IMR-90 (cell line): ENCODE measurements at regions not wholly inside any gene's neighbourhood (a gene's known extent, or its start where the extent isn't known, plus 50 kb on each side); places are given as distances from the start of the nearest gene placed in this dataset.
A peak's percentile ranks its signal among the peaks of the same experiment; 100 is the strongest.

Experiments used
- ATAC-seq: fragments of 200-7000 bp; cut with Tn5 transposase; 2 replicates; pipeline ENCODE4 v1.9.1; 2020; ENCODE audit warnings: low read depth, mild to moderate bottlenecking, moderate library complexity
- BruUV-seq: library from RNA; stranded (reverse); fragments of 400-500 nt; replicated peaks from 2 replicates; lab custom pipeline; 2021; lab: Mats Ljungman, UMichigan
- CTCF ChIA-PET: fragments of 300-600 bp; formaldehyde crosslinking; extraction: SDS; loops from one replicate; lab custom pipeline; 2021; ENCODE audit warnings: antibody characterized with exemption; lab: Yijun Ruan, JAX
- POLR2A ChIA-PET: fragments of 300-600 bp; sonication (Branson Sonifier 250); formaldehyde crosslinking; loops from one replicate; lab custom pipeline; 2022; ENCODE audit warnings: antibody characterized with exemption; ENCODE audit not compliant: unreplicated experiment; lab: Charles Lee
- DNase-seq: peaks from one replicate; pipeline ENCODE4 v3.0.0; 2013
- H2AFZ ChIP-seq: replicated peaks from 2 replicates; pipeline ENCODE3; 2013; ENCODE audit warnings: low read length, mild to moderate bottlenecking; ENCODE audit not compliant: poor library complexity
- H2AK5ac ChIP-seq: 2 replicates; pipeline ENCODE4 v1.6.1; 2013; ENCODE audit warnings: low read depth, low read length, inconsistent platforms
- H2AK9ac ChIP-seq: replicated peaks from 2 replicates; pipeline ENCODE3; 2013; ENCODE audit warnings: mild to moderate bottlenecking, low read depth, low read length, moderate library complexity; ENCODE audit not compliant: poor library complexity
- H2BK120ac ChIP-seq: 2 replicates; pipeline ENCODE4 v1.6.1; 2013; ENCODE audit warnings: low read depth, low read length, inconsistent platforms
- H2BK15ac ChIP-seq: 3 replicates; pipeline ENCODE4 v1.6.1; 2013; ENCODE audit warnings: low read depth, low read length, inconsistent platforms
- H2BK20ac ChIP-seq: 2 replicates; pipeline ENCODE4 v1.6.1; 2013; ENCODE audit warnings: low read depth, mild to moderate bottlenecking, inconsistent platforms, low read length, moderate library complexity
- H2BK5ac ChIP-seq: 2 replicates; pipeline ENCODE4 v1.6.1; 2013; ENCODE audit warnings: mild to moderate bottlenecking, low read depth, low read length, inconsistent platforms; ENCODE audit not compliant: poor library complexity, severe bottlenecking
- H3K14ac ChIP-seq: replicated peaks from 2 replicates; pipeline ENCODE4 v1.6.1; 2013; ENCODE audit warnings: low read depth, low read length, inconsistent platforms
- H3K18ac ChIP-seq: 2 replicates; pipeline ENCODE4 v1.6.1; 2013; ENCODE audit warnings: low read depth, low read length, control low read depth
- H3K23ac ChIP-seq: 2 replicates; pipeline ENCODE4 v1.6.1; 2013; ENCODE audit warnings: low read depth, low read length, inconsistent platforms
- H3K27ac ChIP-seq: 2 replicates; pipeline ENCODE4 v1.5.1; 2013; ENCODE audit warnings: mild to moderate bottlenecking, control low read depth, low read length; ENCODE audit not compliant: insufficient read depth
- H3K27me3 ChIP-seq: 2 replicates; pipeline ENCODE4 v1.6.1; 2013; ENCODE audit warnings: low read length; ENCODE audit not compliant: control insufficient read depth, insufficient read depth
- H3K36me3 ChIP-seq: 2 replicates; pipeline ENCODE4 v1.6.1; 2013; ENCODE audit warnings: low read length, mixed read lengths; ENCODE audit not compliant: control insufficient read depth, insufficient read depth
- H3K4ac ChIP-seq: 2 replicates; pipeline ENCODE4 v1.6.1; 2013; ENCODE audit warnings: low read depth, low read length, inconsistent platforms
- H3K4me1 ChIP-seq: 2 replicates; pipeline ENCODE4 v1.6.1; 2013; ENCODE audit warnings: low read length, mixed read lengths; ENCODE audit not compliant: control insufficient read depth, insufficient read depth
- H3K4me2 ChIP-seq: 2 replicates; pipeline ENCODE4 v1.6.1; 2013; ENCODE audit warnings: low read depth, mild to moderate bottlenecking, control low read depth, low read length, moderate library complexity
- H3K4me3 ChIP-seq: 2 replicates; pipeline ENCODE4 v1.5.1; 2013; ENCODE audit warnings: low read depth, mild to moderate bottlenecking, control low read depth, low read length, moderate library complexity; ENCODE audit not compliant: insufficient read depth
- H3K56ac ChIP-seq: 2 replicates; pipeline ENCODE4 v1.6.1; 2013; ENCODE audit warnings: low read length, inconsistent platforms; ENCODE audit not compliant: insufficient read depth; ENCODE audit errors: extremely low read depth
- H3K79me1 ChIP-seq, 2 experiments: 2 replicates each; pipeline ENCODE4 v1.6.1; 2013; ENCODE audit warnings: low read length in 2 of 2, inconsistent platforms in 1 of 2, low read depth in 1 of 2
- H3K9ac ChIP-seq: 2 replicates; pipeline ENCODE4 v1.6.1; 2013; ENCODE audit warnings: low read depth, low read length, control low read depth
- H3K9me1 ChIP-seq: 2 replicates; pipeline ENCODE4 v1.6.1; 2013; ENCODE audit warnings: low read length, inconsistent platforms; ENCODE audit not compliant: insufficient read depth
- H3K9me3 ChIP-seq: 2 replicates; pipeline ENCODE4 v1.6.1; 2013; ENCODE audit warnings: low read length; ENCODE audit not compliant: control insufficient read depth, insufficient read depth
- H4K20me1 ChIP-seq: 2 replicates; pipeline ENCODE4 v1.6.1; 2013; ENCODE audit warnings: low read length, inconsistent platforms; ENCODE audit not compliant: insufficient read depth
- H4K5ac ChIP-seq: 2 replicates; pipeline ENCODE4 v1.6.1; 2013; ENCODE audit warnings: mild to moderate bottlenecking, low read depth, low read length, control low read depth
- H4K8ac ChIP-seq, 2 experiments: 2 replicates each; pipeline ENCODE4 v1.6.1; 2013; ENCODE audit warnings: low read depth in 2 of 2, low read length in 2 of 2, control low read depth in 1 of 2, inconsistent platforms in 1 of 2
- H4K91ac ChIP-seq: 2 replicates; pipeline ENCODE4 v1.6.1; 2013; ENCODE audit warnings: low read depth, low read length, inconsistent platforms; ENCODE audit not compliant: insufficient read depth
- CEBPB ChIP-seq: IDR thresholded peaks from 2 replicates; pipeline ENCODE4 v1.6.1; 2012; ENCODE audit warnings: low read depth, low read length, improper control_type of control experiment
- CHD1 ChIP-seq: IDR thresholded peaks from 2 replicates; pipeline ENCODE4 v1.6.1; 2012; ENCODE audit warnings: low read depth, low read length, improper control_type of control experiment
- ELK1 ChIP-seq: fragments of 150-350 bp; IDR thresholded peaks from 2 replicates; pipeline ENCODE4 v1.6.1; 2016; ENCODE audit warnings: low read depth, mild to moderate bottlenecking, low read length, moderate library complexity, borderline replicate concordance
- FOS ChIP-seq: fragments of 150-350 bp; IDR thresholded peaks from 2 replicates; pipeline ENCODE4 v1.6.1; 2016; ENCODE audit warnings: low read depth, low read length
- NFE2L2 ChIP-seq: fragments of 150-350 bp; IDR thresholded peaks from 2 replicates; pipeline ENCODE4 v1.6.1; 2016; ENCODE audit warnings: low read depth, mild to moderate bottlenecking, low read length
- RAD21 ChIP-seq: IDR thresholded peaks from 2 replicates; pipeline ENCODE4 v1.6.1; 2012; ENCODE audit warnings: low read length, improper control_type of control experiment
- RFX5 ChIP-seq: IDR thresholded peaks from 2 replicates; pipeline ENCODE4 v1.8.0; 2012; ENCODE audit warnings: low read depth, mild to moderate bottlenecking, low read length, moderate library complexity
- USF2 ChIP-seq: fragments of 150-350 bp; IDR thresholded peaks from 2 replicates; pipeline ENCODE4 v1.6.1; 2017; ENCODE audit warnings: mild to moderate bottlenecking, antibody characterized with exemption, low read length, low read depth
- WGBS, 2 experiments: methylation state at CpG; one replicate each; pipeline versions ENCODE4 v1.1.5 to v1.1.7; 2013; ENCODE audit warnings: missing lambda C conversion rate in 2 of 2; ENCODE audit not compliant: insufficient read length in 1 of 2; ENCODE audit errors: extremely low coverage in 2 of 2; 5-methylcytosine and 5-hydroxymethylcytosine counted together
- dilution Hi-C: fragments of 300-500 bp; cut with HindIII; formaldehyde crosslinking; loops from one replicate; pipeline ENCODE4 v1.14.3; 2018; ENCODE audit warnings: low sequenced_read_pairs; ENCODE audit not compliant: unreplicated experiment
- in situ Hi-C: fragments of 300-500 bp; cut with MboI; formaldehyde crosslinking; loops from 3 replicates; pipeline ENCODE4 v1.14.3; 2019; ENCODE audit warnings: low sequenced_read_pairs, inconsistent platforms, mixed read lengths
- intact Hi-C: fragments of 100-400 bp; cut with micrococcal nuclease; formaldehyde crosslinking; loops from 2 replicates; pipeline ENCODE4 v1.10.0; 2022

- POLR2A ChIA-PET: no interaction called here
- no CpG with 5 or more reads among the region's 2 CpGs for WGBS, 2 experiments
Observed at GRCh38 chr5:54832045-54832444, 153.3 kb downstream of the ESM1 start.

More at GRCh38 chr5:54832045-54832444, 153.3 kb downstream of the ESM1 start:
- H2AFZ ChIP-seq: no peak overlapping the region
- H3K79me1 ChIP-seq: peaks cover 0 to 18% of the 10 kb centered on the region in 2 experiments; a peak in 3 of 4 replicates
- intact Hi-C loops (no loop called here), in situ Hi-C loops (no loop called here), dilution Hi-C loops (no loop called here)
- H4K8ac ChIP-seq: no peak overlapping the region
- no peak overlapping the region for H2AK9ac ChIP-seq
- no peak overlapping the region for H3K23ac ChIP-seq
- peaks cover 19% of the 10 kb centered on the region for H3K9me1 ChIP-seq
- no peaks in the 10 kb centered on the region for H3K36me3 ChIP-seq
- H4K20me1 ChIP-seq: no peaks in the 10 kb centered on the region
- no peak overlapping the region for H3K56ac ChIP-seq
- no peak overlapping the region for H3K9ac ChIP-seq
- peak; percentile 12 for ATAC-seq
- H3K9me3 ChIP-seq: peaks cover 3% of the 10 kb centered on the region; the same call in 1 of the 2 replicates
- H3K4ac ChIP-seq: no peak overlapping the region; the same call in 1 of the 2 replicates
- no peak overlapping the region for H3K4me3 ChIP-seq
- no peak overlapping the region for H4K5ac ChIP-seq
- H2BK120ac ChIP-seq: peak overlapping the region; percentile 22; the same call in 1 of the 2 replicates
- H4K91ac ChIP-seq: no peak overlapping the region
- peak overlapping the region; percentile 16; the same call in 1 of the 2 replicates for H3K4me2 ChIP-seq
- CTCF ChIA-PET: interaction anchor here (0.6 kb wide), 1 partner anchor 24 kb away, joined by 3 read pairs; no protein-coding TSS in a partner anchor
- H3K14ac ChIP-seq: no peak overlapping the region
- no TSS peak for BruUV-seq
- H2BK20ac ChIP-seq: peak overlapping the region; percentile 1; the same call in 1 of the 2 replicates
- peak overlapping the region; percentile 8 for H2BK5ac ChIP-seq
- peak overlapping the region; percentile 21; the same call in 1 of the 2 replicates for H3K18ac ChIP-seq
- H2AK5ac ChIP-seq: no peak overlapping the region
- peak overlapping the region; percentile 2; the same call in 1 of the 2 replicates for H3K27ac ChIP-seq
- peaks cover 33% of the 10 kb centered on the region for H3K4me1 ChIP-seq
- H3K27me3 ChIP-seq: no peaks in the 10 kb centered on the region
- TF ChIP-seq CEBPB (no peak), CHD1 (no peak), RFX5 (no peak), USF2 (no peak), NFE2L2 (no peak; the same call in 1 of the 2 replicates), FOS (no peak), RAD21 (no peak), ELK1 (no peak)
- H2BK15ac ChIP-seq: no peak overlapping the region; the same call in 2 of the 3 replicates
- peak; percentile 88 for DNase-seq
